ENCODE measurements at regions not wholly inside any gene's neighbourhood (a gene's known extent, or its start where the extent isn't known, plus 50 kb on each side); places are given as distances from the start of the nearest gene placed in this dataset.

GRCh38 chr18:51637881-51638280, 440.4 kb upstream of the MEX3C start:
- TF ChIP-seq POLR2AphosphoS5 (IDR thresholded peaks at IDR 0.05) (no peak), CTCF (IDR thresholded peaks at IDR 0.05) (no peak), POLR2A (IDR thresholded peaks at IDR 0.05) (no peak)
- intact Hi-C loops (cut with DNase I): no loop called here
- H3K36me3 ChIP-seq: no peaks in the 10 kb centered on the region
- H3K27me3 ChIP-seq (replicated peaks; ENCODE audit: insufficient read depth): no peaks in the 10 kb centered on the region
- no peaks in the 10 kb centered on the region for H3K9me3 ChIP-seq
- H3K4me3 ChIP-seq: no peak overlapping the region
- 89% methylated on average over 4 of the region's 4 CpGs for WGBS
- DNase-seq (ENCODE audit: low spot score): no peak
- no peak overlapping the region for H3K27ac ChIP-seq
- H3K4me1 ChIP-seq (replicated peaks): no peaks in the 10 kb centered on the region

- intact Hi-C loops (cut with DNase I): no loop called here
- TF ChIP-seq POLR2AphosphoS5 (IDR thresholded peaks at IDR 0.05) (no peak), POLR2A (IDR thresholded peaks at IDR 0.05) (no peak), CTCF (IDR thresholded peaks at IDR 0.05) (no peak)
- H3K4me3 ChIP-seq: no peak overlapping the region
- no peak for DNase-seq (ENCODE audit: low spot score)
- H3K27ac ChIP-seq: no peak overlapping the region
- H3K9me3 ChIP-seq: no peaks in the 10 kb centered on the region
- no peaks in the 10 kb centered on the region for H3K4me1 ChIP-seq (replicated peaks)
- no peaks in the 10 kb centered on the region for H3K36me3 ChIP-seq
- no peaks in the 10 kb centered on the region for H3K27me3 ChIP-seq (replicated peaks; ENCODE audit: insufficient read depth)
These were observed 442.1 kb upstream of the MEX3C start for GRCh38 chr18:51639541-51639940.

- TF ChIP-seq POLR2AphosphoS5 (IDR thresholded peaks at IDR 0.05) (no peak), CTCF (IDR thresholded peaks at IDR 0.05) (no peak), POLR2A (IDR thresholded peaks at IDR 0.05) (no peak)
- no peak overlapping the region for H3K4me3 ChIP-seq
- no peaks in the 10 kb centered on the region for H3K27me3 ChIP-seq (replicated peaks; ENCODE audit: insufficient read depth)
- no peaks in the 10 kb centered on the region for H3K4me1 ChIP-seq (replicated peaks)
- H3K9me3 ChIP-seq: no peaks in the 10 kb centered on the region
- no peak for DNase-seq (ENCODE audit: low spot score)
- H3K36me3 ChIP-seq: no peaks in the 10 kb centered on the region
- no peak overlapping the region for H3K27ac ChIP-seq
- intact Hi-C loops (cut with DNase I): no loop called here
- 81% methylated on average over 2 of the region's 2 CpGs for WGBS
These were observed 446.0 kb upstream of the MEX3C start for GRCh38 chr18:51643483-51643882.

GRCh38 chr18:51645607-51646006, 448.1 kb upstream of the MEX3C start:
- Histone ChIP-seq H3K36me3 (no peaks in the 10 kb centered on the region), H3K9me3 (no peaks in the 10 kb centered on the region), H3K4me1 (replicated peaks) (no peaks in the 10 kb centered on the region), H3K4me3 (no peak overlapping the region), H3K27me3 (replicated peaks; ENCODE audit: insufficient read depth) (no peaks in the 10 kb centered on the region), H3K27ac (no peak overlapping the region)
- TF ChIP-seq POLR2AphosphoS5 (IDR thresholded peaks at IDR 0.05) (no peak), POLR2A (IDR thresholded peaks at IDR 0.05) (no peak), CTCF (IDR thresholded peaks at IDR 0.05) (no peak)
- intact Hi-C loops (cut with DNase I): no loop called here
- DNase-seq (ENCODE audit: low spot score): no peak

GRCh38 chr18:51647346-51647745, 449.9 kb upstream of the MEX3C start:
- intact Hi-C loops (cut with DNase I): no loop called here
- no peak overlapping the region for H3K4me3 ChIP-seq
- H3K27ac ChIP-seq: no peak overlapping the region
- H3K4me1 ChIP-seq (replicated peaks): no peaks in the 10 kb centered on the region
- TF ChIP-seq POLR2AphosphoS5 (IDR thresholded peaks at IDR 0.05) (no peak), POLR2A (IDR thresholded peaks at IDR 0.05) (no peak)
- no peak for DNase-seq (ENCODE audit: low spot score)
- no peaks in the 10 kb centered on the region for H3K27me3 ChIP-seq (replicated peaks; ENCODE audit: insufficient read depth)
- 84% methylated on average over 1 of the region's 1 CpG for WGBS
- no peaks in the 10 kb centered on the region for H3K9me3 ChIP-seq
- no peaks in the 10 kb centered on the region for H3K36me3 ChIP-seq
